ENCODE measurements at regions not wholly inside any gene's neighbourhood (a gene's known extent, or its start where the extent isn't known, plus 50 kb on each side); places are given as distances from the start of the nearest gene placed in this dataset.
"Not testable (repeated sequence)": the region's sequence is repeated elsewhere in the genome, so short reads cannot be mapped to it uniquely, and the experiment has no call there.

GRCh38 chr13:89402211-89402610 lies 1731.0 kb downstream of the SLITRK5 start:
- no peak overlapping the region for H3K4me2 ChIP-seq (ENCODE audit: insufficient read depth, low read length)
- H3K27ac ChIP-seq (ENCODE audit: low read depth, low read length): no peak overlapping the region
- H3K4me3 ChIP-seq (ENCODE audit: insufficient read depth, low read length): no peak overlapping the region
- no peaks in the 10 kb centered on the region for H4K20me1 ChIP-seq (ENCODE audit: insufficient read depth, low read length)
- no peak for DNase-seq (ENCODE audit: insufficient read length, low spot score, missing footprints)
- H3K79me2 ChIP-seq (ENCODE audit: insufficient read depth, low read length): no peaks in the 10 kb centered on the region
- H2AFZ ChIP-seq (ENCODE audit: low read length): no peak overlapping the region
- no peaks in the 10 kb centered on the region for H3K27me3 ChIP-seq (ENCODE audit: insufficient read depth, low read length)
- H3K36me3 ChIP-seq (ENCODE audit: insufficient read depth, low read length): no peaks in the 10 kb centered on the region
- H3K4me1 ChIP-seq (ENCODE audit: insufficient read depth, low read length): no peaks in the 10 kb centered on the region
- TF ChIP-seq CTCF (IDR thresholded peaks at IDR 0.05; ENCODE audit: extremely low read depth, low read depth, low read length): no peak
- no peaks in the 10 kb centered on the region for H3K9me3 ChIP-seq (ENCODE audit: low read depth, low read length)

DNA sequence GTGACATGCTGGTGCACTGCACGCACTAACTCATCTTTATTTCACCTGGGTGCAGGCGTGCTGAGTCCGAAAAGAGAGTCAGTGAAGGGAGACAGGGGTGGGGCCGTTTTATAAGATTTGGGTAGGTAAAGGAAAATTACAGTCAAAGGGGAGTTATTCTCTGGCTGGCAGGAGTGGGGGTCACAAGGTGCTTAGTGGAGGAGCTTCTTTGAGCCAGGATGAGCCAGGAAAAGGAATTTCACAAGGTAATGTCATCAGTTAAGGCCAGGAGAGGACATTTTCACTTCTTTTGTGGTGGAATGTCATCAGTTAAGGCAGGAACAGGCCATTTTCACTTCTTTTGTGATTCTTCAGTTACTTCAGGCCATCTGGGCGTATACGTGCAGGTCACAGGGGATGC lies 1734.9 kb downstream of the SLITRK5 start:
- H3K4me1 ChIP-seq (ENCODE audit: insufficient read depth, low read length); H3K27me3 ChIP-seq (ENCODE audit: insufficient read depth, low read length); H3K79me2 ChIP-seq (ENCODE audit: insufficient read depth, low read length); H3K9me3 ChIP-seq (ENCODE audit: low read depth, low read length); H3K36me3 ChIP-seq (ENCODE audit: insufficient read depth, low read length); H3K4me2 ChIP-seq (ENCODE audit: insufficient read depth, low read length); H4K20me1 ChIP-seq (ENCODE audit: insufficient read depth, low read length); H3K4me3 ChIP-seq (ENCODE audit: insufficient read depth, low read length); H3K27ac ChIP-seq (ENCODE audit: low read depth, low read length); DNase-seq (ENCODE audit: insufficient read length, low spot score, missing footprints); H2AFZ ChIP-seq (ENCODE audit: low read length): not testable (repeated sequence)

- H3K27ac ChIP-seq (ENCODE audit: low read depth, low read length): no peak overlapping the region
- H3K9me3 ChIP-seq (ENCODE audit: low read depth, low read length): peaks cover 4% of the 10 kb centered on the region
- no peak overlapping the region for H3K4me2 ChIP-seq (ENCODE audit: insufficient read depth, low read length)
- H3K4me1 ChIP-seq (ENCODE audit: insufficient read depth, low read length): no peaks in the 10 kb centered on the region
- H3K4me3 ChIP-seq (ENCODE audit: insufficient read depth, low read length): no peak overlapping the region
- no peak overlapping the region for H2AFZ ChIP-seq (ENCODE audit: low read length)
- H3K36me3 ChIP-seq (ENCODE audit: insufficient read depth, low read length): no peaks in the 10 kb centered on the region
- H3K79me2 ChIP-seq (ENCODE audit: insufficient read depth, low read length): no peaks in the 10 kb centered on the region
- no peak for DNase-seq (ENCODE audit: insufficient read length, low spot score, missing footprints)
- H3K27me3 ChIP-seq (ENCODE audit: insufficient read depth, low read length): no peaks in the 10 kb centered on the region
- no peaks in the 10 kb centered on the region for H4K20me1 ChIP-seq (ENCODE audit: insufficient read depth, low read length)
- TF ChIP-seq CTCF (IDR thresholded peaks at IDR 0.05; ENCODE audit: extremely low read depth, low read depth, low read length): no peak
Measured at GRCh38 chr13:89407357-89407756, 1736.2 kb downstream of the SLITRK5 start.

GRCh38 chr13:89432997-89433396 lies 1761.8 kb downstream of the SLITRK5 start:
- Histone ChIP-seq H3K4me2 (ENCODE audit: insufficient read depth, low read length) (no peak overlapping the region), H3K4me1 (ENCODE audit: insufficient read depth, low read length) (no peaks in the 10 kb centered on the region), H3K36me3 (ENCODE audit: insufficient read depth, low read length) (no peaks in the 10 kb centered on the region), H2AFZ (ENCODE audit: low read length) (no peak overlapping the region), H3K27me3 (ENCODE audit: insufficient read depth, low read length) (no peaks in the 10 kb centered on the region), H3K79me2 (ENCODE audit: insufficient read depth, low read length) (no peaks in the 10 kb centered on the region), H3K27ac (ENCODE audit: low read depth, low read length) (no peak overlapping the region), H3K4me3 (ENCODE audit: insufficient read depth, low read length) (no peak overlapping the region), H3K9me3 (ENCODE audit: low read depth, low read length) (peaks cover 5% of the 10 kb centered on the region), H4K20me1 (ENCODE audit: insufficient read depth, low read length) (no peaks in the 10 kb centered on the region)
- no peak for TF ChIP-seq CTCF (IDR thresholded peaks at IDR 0.05; ENCODE audit: extremely low read depth, low read depth, low read length)
- peak; percentile 29 for DNase-seq (ENCODE audit: insufficient read length, low spot score, missing footprints)

DNA sequence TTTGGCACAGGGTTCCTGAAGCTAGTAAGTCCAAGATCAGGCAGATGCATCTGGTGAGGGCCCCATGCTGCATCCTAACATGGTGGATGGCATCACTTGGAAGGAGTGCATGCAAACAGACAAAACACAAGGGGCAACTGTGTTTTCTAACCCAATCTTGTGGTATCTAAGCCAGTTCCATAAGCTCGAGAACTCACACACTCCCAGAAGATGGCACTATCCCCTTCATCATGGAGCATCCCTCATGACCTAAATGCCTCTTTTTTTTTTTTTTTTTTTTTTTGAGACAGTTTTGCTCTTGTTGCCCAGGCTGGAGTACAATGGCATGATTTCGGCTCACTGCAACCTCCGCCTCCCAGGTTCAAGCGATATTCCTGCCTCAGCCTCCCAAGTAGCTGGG lies 1763.5 kb downstream of the SLITRK5 start:
- not testable (repeated sequence) for H3K4me2 ChIP-seq (ENCODE audit: insufficient read depth, low read length); H4K20me1 ChIP-seq (ENCODE audit: insufficient read depth, low read length); H3K9me3 ChIP-seq (ENCODE audit: low read depth, low read length); H2AFZ ChIP-seq (ENCODE audit: low read length); H3K36me3 ChIP-seq (ENCODE audit: insufficient read depth, low read length); H3K27ac ChIP-seq (ENCODE audit: low read depth, low read length); H3K4me3 ChIP-seq (ENCODE audit: insufficient read depth, low read length); H3K27me3 ChIP-seq (ENCODE audit: insufficient read depth, low read length); H3K4me1 ChIP-seq (ENCODE audit: insufficient read depth, low read length); H3K79me2 ChIP-seq (ENCODE audit: insufficient read depth, low read length); DNase-seq (ENCODE audit: insufficient read length, low spot score, missing footprints)

Measured in osteoblast (primary cell).